ENCODE measurements at regions not wholly inside any gene's neighbourhood (a gene's known extent, or its start where the extent isn't known, plus 50 kb on each side); places are given as distances from the start of the nearest gene placed in this dataset.

DNA sequence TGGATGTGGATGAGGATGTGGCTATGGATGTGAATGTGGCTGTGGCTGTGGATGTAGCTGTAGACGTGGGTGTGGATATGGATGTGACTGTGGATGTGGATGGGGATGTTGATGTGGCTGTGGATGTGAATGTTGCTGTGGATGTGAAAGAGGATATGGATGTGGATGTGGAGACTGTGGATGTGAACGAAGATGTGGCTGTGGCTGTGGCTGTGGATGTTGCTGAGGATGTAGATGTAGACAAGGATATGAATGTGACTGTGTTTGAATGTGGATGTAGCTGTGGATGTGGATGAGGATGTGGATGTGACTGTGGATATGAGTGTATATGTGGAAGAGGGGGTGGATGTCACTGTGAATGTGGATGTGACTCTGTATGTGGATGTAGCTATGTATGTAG is 884.6 kb upstream of the CHAC2 start:
- TF ChIP-seq, protein P1, sequence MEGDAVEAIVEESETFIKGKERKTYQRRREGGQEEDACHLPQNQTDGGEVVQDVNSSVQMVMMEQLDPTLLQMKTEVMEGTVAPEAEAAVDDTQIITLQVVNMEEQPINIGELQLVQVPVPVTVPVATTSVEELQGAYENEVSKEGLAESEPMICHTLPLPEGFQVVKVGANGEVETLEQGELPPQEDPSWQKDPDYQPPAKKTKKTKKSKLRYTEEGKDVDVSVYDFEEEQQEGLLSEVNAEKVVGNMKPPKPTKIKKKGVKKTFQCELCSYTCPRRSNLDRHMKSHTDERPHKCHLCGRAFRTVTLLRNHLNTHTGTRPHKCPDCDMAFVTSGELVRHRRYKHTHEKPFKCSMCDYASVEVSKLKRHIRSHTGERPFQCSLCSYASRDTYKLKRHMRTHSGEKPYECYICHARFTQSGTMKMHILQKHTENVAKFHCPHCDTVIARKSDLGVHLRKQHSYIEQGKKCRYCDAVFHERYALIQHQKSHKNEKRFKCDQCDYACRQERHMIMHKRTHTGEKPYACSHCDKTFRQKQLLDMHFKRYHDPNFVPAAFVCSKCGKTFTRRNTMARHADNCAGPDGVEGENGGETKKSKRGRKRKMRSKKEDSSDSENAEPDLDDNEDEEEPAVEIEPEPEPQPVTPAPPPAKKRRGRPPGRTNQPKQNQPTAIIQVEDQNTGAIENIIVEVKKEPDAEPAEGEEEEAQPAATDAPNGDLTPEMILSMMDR (IDR thresholded peaks at IDR 0.05): no peak
- Mint-ChIP-seq H3K27ac (no peak overlapping the region), H3K4me3 (no peak overlapping the region), H3K36me3 (ENCODE audit: low read depth) (no peaks in the 10 kb centered on the region), H3K9me3 (no peaks in the 10 kb centered on the region; the same call in 1 of the 2 replicates), H3K4me1 (ENCODE audit: low read depth) (no peaks in the 10 kb centered on the region), H3K27me3 (ENCODE audit: insufficient read depth) (no peaks in the 10 kb centered on the region; the same call in 1 of the 2 replicates)
- DNase-seq: no peak

DNA sequence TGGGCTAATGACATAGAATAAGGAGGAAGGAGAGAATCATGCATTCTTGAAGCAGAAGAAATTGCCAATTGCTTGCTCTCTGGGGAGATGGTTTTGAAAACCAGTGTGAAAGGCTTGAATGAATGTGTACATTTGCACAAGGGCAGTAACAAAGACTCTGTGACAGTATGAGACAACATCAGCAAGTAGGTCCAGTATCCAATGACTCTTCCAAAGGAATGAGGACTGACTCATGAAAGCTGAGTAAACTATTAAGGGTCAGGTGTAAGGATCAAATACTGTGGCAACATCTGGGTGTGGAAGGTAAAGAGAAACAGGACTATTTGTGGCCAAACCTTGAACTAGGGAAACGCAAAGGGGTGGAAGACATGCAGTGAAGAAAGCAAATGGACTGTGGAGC is 886.0 kb upstream of the CHAC2 start:
- peak; percentile 2 for DNase-seq
- Mint-ChIP-seq H3K36me3 (ENCODE audit: low read depth) (no peaks in the 10 kb centered on the region), H3K27ac (no peak overlapping the region), H3K9me3 (no peaks in the 10 kb centered on the region; the same call in 1 of the 2 replicates), H3K4me1 (ENCODE audit: low read depth) (no peaks in the 10 kb centered on the region), H3K27me3 (ENCODE audit: insufficient read depth) (no peaks in the 10 kb centered on the region; the same call in 1 of the 2 replicates), H3K4me3 (no peak overlapping the region)
- TF ChIP-seq, protein P1 (IDR thresholded peaks at IDR 0.05): no peak

DNA sequence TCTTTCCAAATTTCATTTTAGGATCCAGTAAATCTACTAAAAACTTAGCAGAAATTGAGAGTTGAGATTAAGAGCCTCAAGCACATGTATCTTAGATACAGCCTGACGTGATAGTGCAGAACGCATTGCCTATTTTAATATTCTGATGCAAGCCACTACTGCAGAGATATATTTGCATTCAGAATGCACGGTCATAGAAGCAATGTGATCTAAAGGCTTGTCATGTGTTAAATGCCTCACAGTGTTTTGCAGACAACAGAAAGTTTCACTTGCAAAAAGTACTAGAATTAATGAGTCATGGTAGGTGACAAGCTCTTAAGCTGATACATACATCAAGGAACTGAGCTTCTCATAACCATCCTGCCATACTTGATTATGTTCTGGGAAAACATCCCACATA is 886.7 kb upstream of the CHAC2 start:
- Mint-ChIP-seq H3K9me3 (no peaks in the 10 kb centered on the region; the same call in 1 of the 2 replicates), H3K4me1 (ENCODE audit: low read depth) (no peaks in the 10 kb centered on the region), H3K27me3 (ENCODE audit: insufficient read depth) (no peaks in the 10 kb centered on the region; the same call in 1 of the 2 replicates), H3K36me3 (ENCODE audit: low read depth) (no peaks in the 10 kb centered on the region), H3K4me3 (no peak overlapping the region), H3K27ac (no peak overlapping the region)
- DNase-seq: no peak
- TF ChIP-seq, protein P1 (IDR thresholded peaks at IDR 0.05): no peak

DNA sequence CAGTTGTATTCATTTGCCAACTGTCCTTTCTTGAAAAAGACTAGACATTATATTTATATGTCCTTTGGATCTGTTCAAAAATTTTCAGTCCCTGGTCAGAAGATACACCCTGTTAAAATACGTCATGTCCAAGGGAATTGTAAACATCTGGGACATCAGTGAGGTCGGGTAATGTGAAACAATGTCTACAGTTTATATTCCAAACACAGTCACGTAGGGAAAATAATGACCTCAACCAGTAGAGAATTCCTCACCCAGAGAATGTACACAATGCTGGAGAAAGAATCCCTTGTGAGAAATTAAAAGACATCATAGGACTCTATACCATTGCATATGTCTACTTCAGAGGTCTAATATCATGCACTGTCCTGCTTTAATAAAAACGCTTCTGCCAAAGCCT is 888.0 kb upstream of the CHAC2 start:
- no peaks in the 10 kb centered on the region for H3K36me3 Mint-ChIP-seq (ENCODE audit: low read depth)
- no peaks in the 10 kb centered on the region; the same call in 1 of the 2 replicates for H3K9me3 Mint-ChIP-seq
- H3K4me3 Mint-ChIP-seq: no peak overlapping the region
- H3K27ac Mint-ChIP-seq: no peak overlapping the region
- H3K4me1 Mint-ChIP-seq (ENCODE audit: low read depth): no peaks in the 10 kb centered on the region
- no peaks in the 10 kb centered on the region; the same call in 1 of the 2 replicates for H3K27me3 Mint-ChIP-seq (ENCODE audit: insufficient read depth)
- no peak for DNase-seq
- TF ChIP-seq, protein P1 (IDR thresholded peaks at IDR 0.05): no peak

DNA sequence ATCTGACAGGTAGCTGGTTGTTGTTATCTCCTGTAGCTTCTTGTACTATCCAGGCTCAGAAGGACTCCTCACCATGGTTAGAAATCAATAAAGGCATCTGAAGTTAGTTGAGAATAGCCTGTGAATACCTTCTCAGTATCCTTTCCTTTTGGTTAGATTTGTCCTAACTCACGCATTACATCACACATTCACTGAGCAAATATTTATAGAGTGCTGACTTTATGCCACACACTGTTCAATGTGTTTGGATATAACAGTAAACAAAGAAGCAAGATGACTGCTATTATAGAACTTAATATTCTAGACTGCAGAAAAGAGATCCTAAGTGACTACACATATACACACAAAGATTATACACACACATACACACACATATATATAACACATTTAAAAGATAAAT is 889.9 kb upstream of the CHAC2 start:
- TF ChIP-seq, protein P1 (IDR thresholded peaks at IDR 0.05): no peak
- Mint-ChIP-seq H3K36me3 (ENCODE audit: low read depth) (no peaks in the 10 kb centered on the region), H3K27me3 (ENCODE audit: insufficient read depth) (no peaks in the 10 kb centered on the region; the same call in 1 of the 2 replicates), H3K9me3 (no peaks in the 10 kb centered on the region; the same call in 1 of the 2 replicates), H3K4me1 (ENCODE audit: low read depth) (no peaks in the 10 kb centered on the region), H3K4me3 (no peak overlapping the region), H3K27ac (no peak overlapping the region)
- no peak for DNase-seq

Measured in HFFc6 (cell line).